Esophagus squamous epithelium (tissue), 4 donors: ENCODE measurements at regions not wholly inside any gene's neighbourhood (a gene's known extent, or its start where the extent isn't known, plus 50 kb on each side); places are given as distances from the start of the nearest gene placed in this dataset.

ENCODE experiments used
- CTCF ChIP-seq, 6 experiments: fragments of 450-650 bp in 4 of 6; fragments of 200-600 bp in 2 of 6; sonication (generic) in 2 of 6; IDR thresholded peaks; one replicate each; pipeline ENCODE4 v1.5.1; 2016 to 2019; ENCODE audit warnings: antibody characterized with exemption in 6 of 6, mild to moderate bottlenecking in 4 of 6, moderate library complexity in 4 of 6
- POLR2A ChIP-seq, 4 donors: fragments of 450-650 bp; IDR thresholded peaks; one replicate each; pipeline ENCODE4 v1.6.1; 2017; ENCODE audit warnings: antibody characterized with exemption in 4 of 4, mild to moderate bottlenecking in 4 of 4, moderate library complexity in 3 of 4

- TF ChIP-seq CTCF (IDR thresholded peaks at IDR 0.05): no peak
- TF ChIP-seq POLR2A (IDR thresholded peaks at IDR 0.05): no peak
Observed at GRCh38 chr4:33470805-33471204, 2750.6 kb downstream of the PCDH7 start.
